Astrocyte of the cerebellum (primary cell): ENCODE measurements at regions not wholly inside any gene's neighbourhood (a gene's known extent, or its start where the extent isn't known, plus 50 kb on each side); places are given as distances from the start of the nearest gene placed in this dataset.
"Not testable (repeated sequence)": the region's sequence is repeated elsewhere in the genome, so short reads cannot be mapped to it uniquely, and the experiment has no call there.

Experiments used
- DNase-seq: peaks from one replicate; pipeline ENCODE4 v3.0.0-alpha.2; 2011; ENCODE audit warnings: low read depth
- H3K4me3 ChIP-seq: 2 replicates; pipeline ENCODE4 v1.5.1; 2011; ENCODE audit warnings: mild to moderate bottlenecking, low read depth, low read length, moderate library complexity
- CTCF ChIP-seq: IDR thresholded peaks from 2 replicates; pipeline ENCODE4 v1.5.1; 2012; ENCODE audit warnings: low read length, low read depth, moderate library complexity, mild to moderate bottlenecking; ENCODE audit errors: missing control alignments
- in situ Hi-C: cut with HindIII; loops from 2 replicates; pipeline ENCODE4 v1.10.0; 2017; ENCODE audit warnings: low sequenced_read_pairs

GRCh38 chr4:86512631-86513030 lies 81.5 kb upstream of the PTPN13 start:
- in situ Hi-C loops: loop anchor here (25.0 kb wide), 2 partner anchors 400 to 600 kb away; no protein-coding TSS in a partner anchor
- no peak overlapping the region for H3K4me3 ChIP-seq
- TF ChIP-seq CTCF: no peak
- DNase-seq: no peak

- in situ Hi-C loops: loop anchor here (25.0 kb wide), 2 partner anchors 396 to 596 kb away; no protein-coding TSS in a partner anchor
- DNase-seq, H3K4me3 ChIP-seq: not testable (repeated sequence)
These were observed 78.2 kb upstream of the PTPN13 start for GRCh38 chr4:86515963-86516362.

GRCh38 chr4:86521373-86521969 lies 72.6 kb upstream of the PTPN13 start:
- no peak overlapping the region for H3K4me3 ChIP-seq
- in situ Hi-C loops: loop anchor here (25.0 kb wide), 2 partner anchors 391 to 591 kb away; no protein-coding TSS in a partner anchor
- TF ChIP-seq CTCF: no peak
- DNase-seq: no peak

GRCh38 chr4:86522349-86522748 lies 71.8 kb upstream of the PTPN13 start:
- H3K4me3 ChIP-seq: no peak overlapping the region
- in situ Hi-C loops: loop anchor here (25.0 kb wide), 2 partner anchors 390 to 590 kb away; no protein-coding TSS in a partner anchor
- no peak for DNase-seq
- no peak for TF ChIP-seq CTCF

- DNase-seq: no peak
- TF ChIP-seq CTCF: no peak
- in situ Hi-C loops: loop anchor here (25.0 kb wide), 2 partner anchors 389 to 589 kb away; no protein-coding TSS in a partner anchor
- no peak overlapping the region for H3K4me3 ChIP-seq
These were observed 70.8 kb upstream of the PTPN13 start for GRCh38 chr4:86523333-86523732.

GRCh38 chr4:86527713-86528112 lies 66.4 kb upstream of the PTPN13 start:
- DNase-seq, in situ Hi-C loops, H3K4me3 ChIP-seq: not testable (repeated sequence)

- H3K4me3 ChIP-seq: no peak overlapping the region
- in situ Hi-C loops: no loop called here
- no peak for TF ChIP-seq CTCF
- DNase-seq: no peak
These were observed 64.7 kb upstream of the PTPN13 start for GRCh38 chr4:86529436-86529835.
